Astrocyte of the spinal cord (primary cell): ENCODE measurements at regions not wholly inside any gene's neighbourhood (a gene's known extent, or its start where the extent isn't known, plus 50 kb on each side); places are given as distances from the start of the nearest gene placed in this dataset.

Experiments used
- DNase-seq: peaks from one replicate; pipeline ENCODE4 v3.0.0; 2011; ENCODE audit warnings: low read depth, low spot score
- H3K4me3 ChIP-seq: 2 replicates; pipeline ENCODE4 v1.5.1; 2011; ENCODE audit warnings: low read depth, mild to moderate bottlenecking, low read length, moderate library complexity
- CTCF ChIP-seq: IDR thresholded peaks from 2 replicates; pipeline ENCODE4 v1.5.1; 2012; ENCODE audit warnings: low read depth, mild to moderate bottlenecking, low read length, inconsistent platforms
- in situ Hi-C: cut with HindIII; loops from 2 replicates; pipeline ENCODE4 v1.10.0; 2017; ENCODE audit warnings: low sequenced_read_pairs

GRCh38 chr21:26748066-26748465 is 97.1 kb downstream of the ADAMTS1 start:
- no peak overlapping the region for H3K4me3 ChIP-seq
- TF ChIP-seq CTCF: no peak
- DNase-seq: no peak
- in situ Hi-C loops: no loop called here

- H3K4me3 ChIP-seq: no peak overlapping the region
- DNase-seq: no peak
- in situ Hi-C loops: no loop called here
- TF ChIP-seq CTCF: no peak
Observed at GRCh38 chr21:26747216-26747615, 98.0 kb downstream of the ADAMTS1 start.

- no peak for DNase-seq
- in situ Hi-C loops: no loop called here
- no peak overlapping the region for H3K4me3 ChIP-seq
- TF ChIP-seq CTCF: no peak
Observed at GRCh38 chr21:26743524-26743923, 101.7 kb downstream of the ADAMTS1 start.

GRCh38 chr21:26739189-26739588 is 106.0 kb downstream of the ADAMTS1 start:
- no peak for TF ChIP-seq CTCF
- in situ Hi-C loops: no loop called here
- DNase-seq: peak; percentile 12
- no peak overlapping the region for H3K4me3 ChIP-seq

DNA sequence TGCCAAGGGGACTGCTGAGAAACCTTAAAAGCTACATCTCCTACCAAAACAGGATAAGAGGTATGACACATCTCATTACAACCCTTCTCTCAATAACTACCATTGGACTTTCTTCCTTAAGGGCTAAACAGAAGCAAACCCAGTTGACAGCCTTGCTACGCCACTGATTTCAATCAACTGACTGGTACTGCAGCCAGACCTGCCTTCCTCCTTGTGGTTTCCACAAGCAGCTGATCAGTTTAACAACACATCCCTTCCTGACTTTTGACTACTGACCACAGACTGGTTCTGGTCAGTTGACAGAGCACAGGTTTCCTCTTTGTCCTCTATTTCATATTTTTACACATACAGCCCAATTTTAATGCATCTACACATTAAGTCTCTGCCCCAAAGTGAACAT is 108.8 kb downstream of the ADAMTS1 start:
- TF ChIP-seq CTCF: no peak
- DNase-seq: no peak
- in situ Hi-C loops: no loop called here
- H3K4me3 ChIP-seq: no peak overlapping the region

GRCh38 chr21:26732432-26733221 is 112.6 kb downstream of the ADAMTS1 start:
- in situ Hi-C loops: no loop called here
- TF ChIP-seq CTCF: peak; percentile 71
- H3K4me3 ChIP-seq: no peak overlapping the region
- DNase-seq: peak; percentile 55
